ENCODE measurements at regions not wholly inside any gene's neighbourhood (a gene's known extent, or its start where the extent isn't known, plus 50 kb on each side); places are given as distances from the start of the nearest gene placed in this dataset.

DNA sequence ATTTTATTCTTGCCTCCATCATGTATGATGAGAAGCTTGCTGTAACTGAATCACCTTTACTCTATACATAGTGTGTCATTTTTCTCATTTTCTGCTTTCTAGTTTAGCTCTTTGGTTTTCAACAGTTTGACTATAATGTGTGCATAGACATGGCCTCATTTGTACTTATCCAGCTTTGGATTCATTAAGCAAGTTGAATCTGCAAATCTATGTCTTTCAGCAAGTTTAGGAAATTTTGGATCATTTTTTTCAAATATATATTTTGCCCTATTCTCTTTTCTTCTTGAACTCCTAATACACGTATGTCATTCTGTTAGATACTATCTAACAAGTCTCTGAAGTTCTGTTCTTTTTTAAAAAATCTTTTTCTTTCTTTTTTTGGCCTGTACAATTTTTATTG is 57.8 kb downstream of the PRLHR start:
- no peak for DNase-seq (ENCODE audit: low spot score)

- DNase-seq (ENCODE audit: low spot score), result no peak
These were observed 61.3 kb downstream of the PRLHR start for GRCh38 chr10:118534136-118534535.

DNA sequence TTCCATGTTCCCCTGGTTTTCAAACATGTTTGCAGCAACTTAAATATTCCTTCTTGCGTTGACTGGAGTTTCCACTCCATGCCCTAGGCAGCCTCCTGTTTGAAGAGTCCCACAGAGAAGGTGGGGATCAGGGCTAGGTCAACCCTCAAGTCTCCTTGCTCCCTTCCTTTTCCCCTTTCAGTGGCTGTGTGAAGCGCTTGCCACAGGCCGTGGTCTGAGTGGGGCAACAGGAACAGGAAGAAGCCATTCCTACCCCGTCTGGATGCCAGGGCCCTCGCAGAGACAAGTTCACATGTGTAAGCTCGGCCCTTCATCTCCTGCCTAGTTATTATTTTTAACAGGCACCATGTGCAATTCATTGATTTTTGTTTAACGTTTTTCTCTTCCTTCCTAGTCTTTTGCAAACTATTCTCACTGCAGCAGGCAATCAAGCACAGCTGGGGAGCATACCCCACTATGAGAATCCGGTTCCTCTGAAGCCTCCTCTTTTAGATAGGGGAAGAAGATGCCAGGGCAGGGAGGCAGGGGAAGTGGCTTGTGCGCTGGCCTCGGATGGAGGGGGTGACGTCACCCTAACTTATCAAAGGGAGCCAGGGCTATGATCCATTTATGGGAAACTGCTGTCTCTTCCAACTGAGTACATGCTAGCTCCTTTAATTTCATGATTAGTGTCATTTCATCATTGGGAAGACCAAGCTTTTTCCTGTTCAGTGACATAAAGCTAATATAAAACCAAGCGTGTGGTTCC is 64.2 kb downstream of the PRLHR start:
- DNase-seq (ENCODE audit: low spot score), result no peak

DNA sequence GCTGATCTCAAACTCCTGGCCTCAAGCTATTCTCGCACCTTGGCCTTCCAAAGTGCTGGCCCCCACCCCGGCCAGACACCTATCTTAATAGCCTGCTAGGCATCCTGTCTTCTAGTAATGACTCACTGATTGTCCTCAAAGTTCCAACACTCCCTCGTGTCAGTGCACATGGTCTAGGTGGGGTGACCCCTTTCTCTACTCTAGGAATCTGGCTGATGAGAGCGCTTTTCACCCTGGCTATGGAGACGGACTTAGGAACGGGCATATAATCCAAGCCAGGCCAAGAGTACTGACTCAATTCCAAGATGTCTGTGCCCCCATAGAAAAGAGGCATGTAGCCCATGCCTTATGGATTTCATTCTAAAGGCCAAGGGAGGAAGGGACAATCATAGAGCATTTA is 67.0 kb downstream of the PRLHR start:
- no peak for DNase-seq (ENCODE audit: low spot score)

DNA sequence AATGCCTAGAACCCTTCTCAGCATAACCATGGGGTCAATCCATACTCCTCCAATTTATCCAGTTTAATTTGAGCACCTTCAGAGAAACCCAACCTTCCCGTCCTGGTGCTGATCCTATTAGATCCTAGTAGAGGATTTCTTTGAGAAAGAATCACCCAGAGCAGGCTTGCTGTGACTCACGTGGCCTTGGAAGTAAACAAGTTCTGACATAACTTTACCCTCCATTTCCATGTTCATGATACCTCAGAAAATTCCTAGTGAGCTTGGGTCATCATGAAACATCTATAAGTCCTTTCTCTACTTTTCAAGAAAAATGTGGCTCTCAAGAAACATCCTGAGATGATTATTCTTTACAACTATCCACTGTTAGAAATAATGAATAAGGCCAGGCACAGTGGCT is 71.7 kb downstream of the PRLHR start:
- DNase-seq (ENCODE audit: low spot score), result no peak

DNA sequence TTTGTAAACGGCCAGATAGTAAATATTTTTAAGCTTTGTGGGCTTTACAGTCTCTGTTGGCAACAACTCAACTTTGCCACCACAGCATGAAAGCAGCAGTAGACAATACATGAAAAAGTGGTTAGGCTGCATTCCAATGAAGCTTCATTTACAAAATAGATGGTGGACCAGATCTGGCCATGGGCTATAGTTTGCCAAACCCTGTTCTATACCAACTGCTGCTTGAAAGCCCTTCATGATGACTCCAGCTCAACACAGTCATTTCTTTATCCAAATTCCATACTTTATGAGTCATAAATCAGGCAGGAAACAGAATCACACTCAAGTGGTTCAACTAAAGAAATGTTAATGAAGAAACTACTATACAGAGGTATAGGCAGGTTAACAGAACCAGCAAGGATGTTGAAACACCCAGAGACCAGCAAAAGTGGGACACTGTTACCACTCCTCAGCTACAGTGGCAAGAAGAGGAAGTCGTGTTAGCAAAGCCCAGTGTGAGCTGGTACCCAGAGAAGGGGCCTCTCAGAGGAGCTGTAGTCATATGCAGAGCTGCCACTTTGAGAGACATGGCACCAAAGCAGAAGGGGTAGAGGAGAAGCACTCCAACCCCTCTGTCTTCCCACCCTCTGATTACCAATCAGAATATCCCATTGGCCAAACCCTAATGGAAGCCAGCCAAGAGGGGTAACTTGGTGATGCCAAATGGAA is 72.5 kb downstream of the PRLHR start:
- no peak for DNase-seq (ENCODE audit: low spot score)

DNA sequence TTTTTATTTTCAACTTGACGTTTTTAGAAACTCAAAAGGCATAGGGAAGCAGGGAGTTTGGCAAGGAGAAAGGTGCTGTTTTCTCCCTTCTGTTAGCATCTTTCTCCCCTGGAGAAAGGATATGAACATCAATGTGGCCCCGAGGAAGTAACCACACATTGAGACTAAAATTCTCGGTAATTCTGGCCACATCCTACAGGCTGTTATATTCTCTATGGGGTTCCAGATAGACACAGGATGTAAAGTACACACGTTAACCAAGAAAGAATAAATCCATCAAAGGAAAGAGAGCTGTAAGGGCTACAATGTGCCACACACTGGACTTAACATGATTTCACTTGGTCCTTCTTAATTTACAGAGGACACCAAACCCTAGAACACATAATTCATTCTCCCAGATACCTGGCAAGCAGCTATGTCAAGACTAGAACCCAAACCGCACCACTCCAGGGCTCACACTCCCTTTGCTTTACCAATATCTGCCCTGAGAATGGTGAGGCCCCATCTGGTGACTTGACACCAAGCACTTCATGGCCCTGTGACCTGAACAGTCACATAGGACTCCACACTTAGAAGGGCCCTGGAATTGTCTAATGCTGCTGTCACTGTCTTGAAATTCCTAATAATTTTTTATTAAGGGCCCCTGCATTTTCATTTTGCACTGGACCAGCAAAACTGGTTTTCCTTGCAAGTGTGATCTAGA is 73.9 kb downstream of the PRLHR start:
- DNase-seq (ENCODE audit: low spot score), result no peak

GRCh38 chr10:118520116-118520742 is 75.2 kb downstream of the PRLHR start:
- DNase-seq (ENCODE audit: low spot score), result no peak

DNA sequence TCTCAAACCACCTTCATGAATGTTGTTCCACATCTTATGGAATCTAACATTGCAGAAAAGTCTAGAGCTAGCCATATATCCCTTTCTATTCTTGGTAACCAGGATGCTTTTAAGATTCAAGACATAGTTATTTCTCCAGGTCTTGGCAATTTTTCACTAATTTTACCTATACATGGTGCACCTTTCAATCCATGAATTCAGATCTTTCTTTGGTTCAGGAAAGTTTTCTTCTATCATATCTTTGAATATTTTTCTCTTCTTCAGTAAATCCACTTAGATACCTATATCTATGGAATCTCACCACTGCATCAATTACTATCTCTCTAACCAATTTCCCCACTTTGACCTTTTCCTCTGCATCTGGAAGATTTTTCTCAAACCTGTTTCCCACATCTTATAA is 77.4 kb downstream of the PRLHR start:
- DNase-seq (ENCODE audit: low spot score), result no peak

DNA sequence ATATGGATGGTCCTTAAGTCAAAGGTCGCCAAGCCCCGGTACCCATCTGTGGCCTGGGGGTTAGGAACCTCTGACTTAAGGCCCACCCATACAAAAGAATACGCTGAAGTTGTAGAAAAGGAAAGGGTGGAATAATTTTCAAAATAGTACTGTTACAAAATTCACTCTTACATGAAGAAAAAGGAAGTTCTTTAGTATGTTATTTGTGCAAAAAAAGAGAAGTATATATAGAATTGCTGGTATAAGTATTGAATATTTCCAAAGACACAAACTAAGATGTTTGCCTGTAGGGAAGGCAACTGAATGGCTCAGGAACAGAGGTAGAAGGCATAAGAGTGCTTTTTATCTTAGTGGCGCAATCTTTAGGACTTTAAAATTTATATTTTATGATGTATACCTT is 78.7 kb downstream of the PRLHR start:
- DNase-seq (ENCODE audit: low spot score), result no peak

DNA sequence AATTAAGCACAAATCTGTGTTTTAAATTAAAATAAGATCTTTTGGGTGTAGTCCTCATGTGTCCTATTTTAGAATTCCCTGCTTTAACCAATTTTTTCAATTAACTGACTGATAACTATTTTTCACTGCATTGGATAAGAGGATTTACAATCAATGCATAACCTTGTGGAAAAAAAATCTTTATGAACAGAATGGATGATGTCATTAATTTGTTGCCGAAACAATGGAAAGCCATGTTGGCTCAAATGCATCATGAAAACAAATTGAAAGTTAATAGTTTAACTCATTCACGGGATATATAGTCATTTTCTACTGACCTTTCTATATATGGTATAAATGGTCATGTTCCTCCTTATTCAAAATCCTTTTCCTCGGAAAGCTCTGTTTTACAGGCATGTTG is 82.3 kb downstream of the PRLHR start:
- no peak for DNase-seq (ENCODE audit: low spot score)

GRCh38 chr10:118511711-118512110 is 83.7 kb downstream of the PRLHR start:
- no peak for DNase-seq (ENCODE audit: low spot score)

DNA sequence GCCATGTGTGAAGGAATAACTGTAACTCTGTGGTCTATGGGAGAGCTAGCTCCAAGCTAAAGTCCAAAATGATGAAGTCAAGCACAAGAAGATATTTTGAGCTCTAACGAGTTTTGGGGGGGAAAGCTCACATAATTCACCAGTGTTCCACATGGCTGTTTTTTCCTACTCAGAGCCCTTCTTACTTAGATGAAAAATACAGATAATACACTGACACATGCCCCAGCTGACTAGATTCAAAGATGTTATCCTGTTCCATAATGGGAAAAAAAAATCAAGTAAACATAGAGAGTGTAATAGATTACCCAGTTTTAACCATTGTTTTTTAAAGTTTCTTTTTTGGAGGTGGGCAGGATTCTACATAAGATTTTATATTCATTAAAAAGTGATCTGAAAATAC is 86.6 kb downstream of the PRLHR start:
- no peak for DNase-seq (ENCODE audit: low spot score)

DNA sequence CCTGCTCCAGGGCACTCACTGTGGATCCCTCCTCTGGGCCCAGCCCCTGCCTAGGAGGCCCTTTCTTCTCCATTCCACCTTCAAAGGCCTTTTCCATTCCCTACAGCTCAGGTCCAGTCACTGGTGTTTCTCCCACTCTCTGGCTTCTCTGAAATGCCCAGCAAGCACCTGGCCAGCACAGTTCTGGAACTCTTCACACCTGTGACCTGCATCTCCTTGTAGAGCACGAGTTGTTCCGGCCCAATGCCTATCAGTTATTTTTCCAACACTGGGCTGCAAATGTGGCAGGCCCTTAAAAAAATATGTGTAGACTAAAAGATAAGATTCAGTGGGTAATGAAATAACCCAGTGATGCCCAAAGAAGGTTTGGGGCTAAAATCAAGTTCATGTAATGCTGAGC is 87.1 kb downstream of the PRLHR start:
- DNase-seq (ENCODE audit: low spot score), result no peak

DNA sequence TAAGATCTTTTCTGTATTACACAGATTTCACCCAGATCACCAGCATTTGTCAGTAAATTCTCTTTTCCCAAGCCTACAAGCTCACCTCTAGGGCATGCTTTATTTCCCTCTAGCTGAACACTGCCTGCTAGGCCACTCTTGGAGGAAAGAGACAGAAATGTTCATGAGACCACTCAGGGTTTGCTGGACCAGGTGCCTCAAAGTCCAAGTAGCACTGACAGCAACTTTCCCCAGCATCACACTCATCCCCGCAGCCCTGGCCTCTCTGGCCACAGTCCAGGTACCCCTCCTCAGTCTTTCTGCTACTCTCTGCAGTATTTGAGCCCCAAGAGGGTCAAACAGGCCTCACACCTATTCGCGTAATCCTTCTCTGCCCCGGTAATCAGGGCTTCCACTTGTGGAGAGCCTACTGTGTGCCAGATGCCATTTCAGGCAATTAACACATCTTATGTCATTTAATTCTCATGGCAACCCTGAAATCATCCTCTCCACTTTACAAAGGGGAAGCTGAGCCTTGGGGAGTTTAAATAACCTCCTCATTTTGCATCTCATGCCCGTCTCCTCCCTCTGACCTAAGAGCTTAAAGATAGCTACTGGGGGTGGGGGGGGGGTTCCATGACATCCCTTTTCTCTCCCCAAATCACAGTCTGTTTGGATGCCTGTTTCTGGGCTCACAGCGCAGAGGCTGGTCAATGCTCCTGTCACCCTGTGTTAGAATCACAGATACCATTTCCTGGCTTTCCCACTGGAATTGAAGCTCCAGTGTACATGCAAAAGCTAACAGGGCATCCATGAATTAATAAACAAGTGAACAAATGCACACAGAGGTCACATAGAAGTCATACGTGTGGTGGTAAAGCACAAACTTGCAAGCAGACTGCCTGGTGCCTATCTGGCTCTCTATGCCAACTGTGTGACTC is 88.5 kb downstream of the PRLHR start:
- no peak for DNase-seq (ENCODE audit: low spot score)

DNA sequence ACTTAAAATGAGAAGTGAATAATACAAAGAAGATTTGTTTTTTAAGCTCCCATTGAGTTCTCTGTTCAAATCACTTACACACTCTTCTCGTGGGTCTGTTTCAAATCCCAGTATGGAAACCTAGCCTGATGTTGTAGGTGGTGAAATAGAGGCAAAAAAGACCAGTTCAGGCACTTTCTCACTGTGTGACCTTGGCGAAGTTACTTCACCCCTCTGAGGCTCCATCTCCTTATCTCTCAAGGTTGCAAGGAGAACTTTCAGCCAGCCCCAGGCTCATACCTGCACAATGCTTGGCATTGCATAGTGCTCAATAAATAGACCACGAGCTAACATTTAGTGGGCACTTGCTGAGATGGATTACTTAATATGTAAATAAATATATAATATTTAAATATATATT is 90.1 kb downstream of the PRLHR start:
- no peak for DNase-seq (ENCODE audit: low spot score)

DNA sequence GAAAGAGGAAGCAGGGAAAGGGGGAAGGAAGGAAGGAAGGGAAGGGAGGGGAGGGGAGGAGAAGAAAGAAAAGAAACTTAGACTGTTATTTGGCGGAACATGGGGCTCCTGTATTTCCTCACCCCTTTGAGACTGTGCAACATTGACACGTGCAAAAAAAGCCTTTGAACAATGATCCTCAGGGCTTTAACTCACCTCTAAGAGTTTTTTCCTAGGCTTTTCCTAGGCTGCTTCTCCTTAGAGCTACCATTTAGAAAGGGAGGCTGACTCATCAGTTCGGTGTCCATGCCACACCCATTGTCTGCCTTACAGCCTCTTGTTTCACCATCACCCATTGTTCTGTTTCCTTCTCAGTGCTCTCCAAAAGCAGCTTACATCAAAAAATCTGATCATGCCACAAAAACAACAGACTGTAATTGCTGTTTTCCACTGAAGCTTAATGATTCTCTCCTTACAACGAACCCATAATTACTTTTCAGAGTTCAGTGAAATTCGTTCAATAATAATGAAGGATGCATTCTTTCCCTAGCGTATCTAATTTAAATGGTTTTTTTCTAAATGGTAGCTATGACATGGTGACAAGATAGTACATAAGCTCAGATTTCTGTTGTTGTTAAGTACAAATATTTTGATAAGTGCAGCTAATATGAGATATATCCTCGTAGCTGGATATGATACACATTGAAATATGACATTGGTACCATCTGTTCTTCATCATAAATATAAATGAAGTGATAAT is 90.8 kb downstream of the PRLHR start:
- DNase-seq (ENCODE audit: low spot score), result no peak

GRCh38 chr10:118504044-118504443 is 91.4 kb downstream of the PRLHR start:
- no peak for DNase-seq (ENCODE audit: low spot score)

DNA sequence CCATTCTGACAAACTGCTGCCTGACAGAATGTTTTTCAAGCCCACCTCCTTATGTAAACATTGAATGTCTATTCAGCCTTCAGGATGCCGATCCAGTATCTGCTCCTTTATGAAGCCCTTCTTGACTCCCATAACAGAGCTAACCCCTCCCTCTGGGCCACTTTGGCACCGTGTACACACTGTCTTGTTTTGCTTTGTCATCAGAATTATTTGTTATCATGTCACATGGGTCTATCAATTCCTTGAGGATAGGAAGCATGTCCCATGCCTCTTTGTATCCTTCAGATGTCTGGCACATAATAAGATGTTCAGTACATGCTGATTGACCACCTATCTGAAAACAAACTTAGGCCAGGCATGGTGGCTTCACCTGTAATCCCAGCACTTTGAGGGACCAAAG is 92.3 kb downstream of the PRLHR start:
- no peak for DNase-seq (ENCODE audit: low spot score)

- no peak for DNase-seq (ENCODE audit: low spot score)
These were observed 93.6 kb downstream of the PRLHR start for GRCh38 chr10:118501637-118502440.

Measured in putamen (tissue), 1 donor.